ENCODE measurements at regions not wholly inside any gene's neighbourhood (a gene's known extent, or its start where the extent isn't known, plus 50 kb on each side); places are given as distances from the start of the nearest gene placed in this dataset.

- Histone ChIP-seq H4K20me1 (ENCODE audit: insufficient read depth, low read length) (no peaks in the 10 kb centered on the region), H3K9me3 (ENCODE audit: insufficient read depth, low read depth, low read length) (peaks cover 3% of the 10 kb centered on the region), H3K27me3 (ENCODE audit: insufficient read depth, low read length) (no peaks in the 10 kb centered on the region), H3K27ac (ENCODE audit: low read depth, low read length) (no peak overlapping the region), H3K9ac (ENCODE audit: low read length) (no peak overlapping the region), H3K4me3 (ENCODE audit: insufficient read depth, low read depth, low read length) (no peak overlapping the region), H3K4me2 (ENCODE audit: low read length) (no peak overlapping the region), H3K36me3 (ENCODE audit: insufficient read depth, low read length) (no peaks in the 10 kb centered on the region), H3K4me1 (ENCODE audit: insufficient read depth, low read length) (no peaks in the 10 kb centered on the region), H2AFZ (ENCODE audit: low read depth, low read length) (no peak overlapping the region), H3K79me2 (ENCODE audit: insufficient read depth, low read length) (no peaks in the 10 kb centered on the region)
- H3K27me3 Mint-ChIP-seq (ENCODE audit: low read depth, unreplicated experiment) = peaks cover 33% of the 10 kb centered on the region
- TF ChIP-seq CTCF (IDR thresholded peaks at IDR 0.05; ENCODE audit: insufficient read depth, low read depth, low read length) (no peak), EZH2 (IDR thresholded peaks at IDR 0.05; ENCODE audit: insufficient read depth, low read length) (no peak)
- peaks cover 6% of the 10 kb centered on the region for H3K9me3 Mint-ChIP-seq (ENCODE audit: unreplicated experiment)
- FAIRE-seq (no peak), DNase-seq (ENCODE audit: low read depth) (no peak)
- H3K36me3 Mint-ChIP-seq (ENCODE audit: low read depth, unreplicated experiment) = peaks cover 2% of the 10 kb centered on the region
- peaks cover 6% of the 10 kb centered on the region for H3K4me1 Mint-ChIP-seq (ENCODE audit: low read depth, unreplicated experiment)
- no peak overlapping the region for H3K27ac Mint-ChIP-seq (ENCODE audit: unreplicated experiment)
- H3K4me3 Mint-ChIP-seq (ENCODE audit: unreplicated experiment) = no peak overlapping the region
These were observed 194.4 kb downstream of the CTTN start for GRCh38 chr11:70592641-70593165.

- no peak overlapping the region for H3K9ac ChIP-seq (ENCODE audit: low read length)
- H3K4me2 ChIP-seq (ENCODE audit: low read length) = no peak overlapping the region
- H3K36me3 ChIP-seq (ENCODE audit: insufficient read depth, low read length) = no peaks in the 10 kb centered on the region
- H3K27me3 Mint-ChIP-seq (ENCODE audit: low read depth, unreplicated experiment) = peaks cover 32% of the 10 kb centered on the region
- no peaks in the 10 kb centered on the region for H3K4me1 ChIP-seq (ENCODE audit: insufficient read depth, low read length)
- H3K9me3 Mint-ChIP-seq (ENCODE audit: unreplicated experiment) = peaks cover 6% of the 10 kb centered on the region
- DNase-seq (ENCODE audit: low read depth) (no peak), FAIRE-seq (no peak)
- H3K4me3 ChIP-seq (ENCODE audit: insufficient read depth, low read depth, low read length) = no peak overlapping the region
- no peak overlapping the region for H2AFZ ChIP-seq (ENCODE audit: low read depth, low read length)
- no peaks in the 10 kb centered on the region for H3K79me2 ChIP-seq (ENCODE audit: insufficient read depth, low read length)
- no peak overlapping the region for H3K27ac ChIP-seq (ENCODE audit: low read depth, low read length)
- peaks cover 2% of the 10 kb centered on the region for H3K36me3 Mint-ChIP-seq (ENCODE audit: low read depth, unreplicated experiment)
- H3K4me1 Mint-ChIP-seq (ENCODE audit: low read depth, unreplicated experiment) = peaks cover 6% of the 10 kb centered on the region
- no peaks in the 10 kb centered on the region for H4K20me1 ChIP-seq (ENCODE audit: insufficient read depth, low read length)
- H3K9me3 ChIP-seq (ENCODE audit: insufficient read depth, low read depth, low read length) = peaks cover 3% of the 10 kb centered on the region
- H3K4me3 Mint-ChIP-seq (ENCODE audit: unreplicated experiment) = no peak overlapping the region
- no peaks in the 10 kb centered on the region for H3K27me3 ChIP-seq (ENCODE audit: insufficient read depth, low read length)
- no peak for TF ChIP-seq EZH2 (IDR thresholded peaks at IDR 0.05; ENCODE audit: insufficient read depth, low read length)
- no peak overlapping the region for H3K27ac Mint-ChIP-seq (ENCODE audit: unreplicated experiment)
These were observed 195.2 kb downstream of the CTTN start for GRCh38 chr11:70593446-70593983.

GRCh38 chr11:70594031-70594430 lies 195.7 kb downstream of the CTTN start:
- Histone ChIP-seq H3K27ac (ENCODE audit: low read depth, low read length) (no peak overlapping the region), H3K9ac (ENCODE audit: low read length) (no peak overlapping the region), H2AFZ (ENCODE audit: low read depth, low read length) (no peak overlapping the region), H4K20me1 (ENCODE audit: insufficient read depth, low read length) (no peaks in the 10 kb centered on the region), H3K36me3 (ENCODE audit: insufficient read depth, low read length) (no peaks in the 10 kb centered on the region), H3K9me3 (ENCODE audit: insufficient read depth, low read depth, low read length) (peaks cover 3% of the 10 kb centered on the region), H3K27me3 (ENCODE audit: insufficient read depth, low read length) (no peaks in the 10 kb centered on the region), H3K4me3 (ENCODE audit: insufficient read depth, low read depth, low read length) (no peak overlapping the region), H3K4me1 (ENCODE audit: insufficient read depth, low read length) (no peaks in the 10 kb centered on the region), H3K79me2 (ENCODE audit: insufficient read depth, low read length) (no peaks in the 10 kb centered on the region), H3K4me2 (ENCODE audit: low read length) (no peak overlapping the region)
- FAIRE-seq (no peak), DNase-seq (ENCODE audit: low read depth) (no peak)
- Mint-ChIP-seq H3K9me3 (ENCODE audit: unreplicated experiment) (peaks cover 6% of the 10 kb centered on the region), H3K27ac (ENCODE audit: unreplicated experiment) (no peak overlapping the region), H3K4me1 (ENCODE audit: low read depth, unreplicated experiment) (peaks cover 6% of the 10 kb centered on the region), H3K4me3 (ENCODE audit: unreplicated experiment) (no peak overlapping the region), H3K27me3 (ENCODE audit: low read depth, unreplicated experiment) (peaks cover 32% of the 10 kb centered on the region), H3K36me3 (ENCODE audit: low read depth, unreplicated experiment) (peaks cover 2% of the 10 kb centered on the region)
- TF ChIP-seq CTCF (IDR thresholded peaks at IDR 0.05; ENCODE audit: insufficient read depth, low read depth, low read length) = no peak
- no peak for TF ChIP-seq EZH2 (IDR thresholded peaks at IDR 0.05; ENCODE audit: insufficient read depth, low read length)
